Left lung (tissue), 4 donors: ENCODE measurements at regions not wholly inside any gene's neighbourhood (a gene's known extent, or its start where the extent isn't known, plus 50 kb on each side); places are given as distances from the start of the nearest gene placed in this dataset.

ENCODE experiments used
- ATAC-seq: fragments of 200-7000 bp; cut with Tn5 transposase; one replicate; pipeline ENCODE4 v1.9.1; 2020; ENCODE audit warnings: moderate library complexity
- DNase-seq, 4 donors: peaks; one replicate each; pipeline ENCODE4 v3.0.0-alpha.2; 2013 to 2020
- H3K27ac ChIP-seq, 2 donors: fragments of 200-600 bp; sonication (generic) in 1 of 2; one replicate each; pipeline versions ENCODE4 v1.5.0 to v1.8.0; 2020 to 2021
- H3K27me3 ChIP-seq, 2 donors: fragments of 200-600 bp; sonication (generic) in 1 of 2; one replicate each; pipeline versions ENCODE4 v1.5.0 to v1.8.0; 2020 to 2021
- H3K36me3 ChIP-seq, 2 donors: fragments of 200-600 bp; sonication (generic) in 1 of 2; one replicate each; pipeline versions ENCODE4 v1.5.0 to v1.8.0; 2020 to 2021
- H3K4me1 ChIP-seq, 2 donors: fragments of 200-600 bp; one replicate each; pipeline ENCODE4 v1.8.0; 2021
- H3K4me3 ChIP-seq, 2 donors: fragments of 200-600 bp; sonication (generic) in 1 of 2; one replicate each; pipeline versions ENCODE4 v1.5.0 to v1.8.0; 2020 to 2021; ENCODE audit warnings: mild to moderate bottlenecking in 1 of 2
- H3K9me3 ChIP-seq, 2 donors: fragments of 200-600 bp; sonication (generic) in 1 of 2; one replicate each; pipeline versions ENCODE4 v1.5.0 to v1.8.0; 2020 to 2021
- intact Hi-C, 2 donors: fragments of 100-400 bp; cut with DNase I; formaldehyde crosslinking; loops; one replicate each; pipeline versions ENCODE4 v1.11.2 to v1.14.2; 2022
- TF ChIP-seq, protein P1 (sequence below), 2 donors: fragments of 200-600 bp; sonication (generic) in 1 of 2; IDR thresholded peaks; one replicate each; pipeline versions ENCODE4 v1.5.0 to v1.8.0; 2021; ENCODE audit warnings: antibody characterized with exemption in 2 of 2
- donor health status: DM: no; HTN: yes; CAD: no.
- donor health status: DM: no; HTN: no; CAD: no.

DNA sequence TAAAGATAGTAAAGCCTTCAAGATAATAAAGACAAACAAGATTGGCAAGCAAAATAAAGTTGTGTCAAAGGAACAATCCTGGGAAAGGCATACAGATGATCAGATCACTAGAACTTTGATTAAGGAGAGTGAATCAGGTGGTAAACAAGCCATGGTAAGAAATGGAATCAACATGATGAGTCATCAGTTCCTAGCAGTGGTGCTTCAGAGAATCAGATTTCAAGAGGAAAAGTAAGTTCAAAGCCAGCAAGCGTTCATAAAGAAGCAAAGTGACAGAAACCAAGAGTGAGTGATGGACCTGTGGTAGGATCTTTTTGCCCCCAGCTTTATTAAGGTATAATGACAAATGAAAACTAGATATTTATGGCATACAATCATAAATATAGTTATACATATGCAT is 340.4 kb downstream of the TPBG start:
- intact Hi-C loops: no loop called here
- TF ChIP-seq, protein P1, sequence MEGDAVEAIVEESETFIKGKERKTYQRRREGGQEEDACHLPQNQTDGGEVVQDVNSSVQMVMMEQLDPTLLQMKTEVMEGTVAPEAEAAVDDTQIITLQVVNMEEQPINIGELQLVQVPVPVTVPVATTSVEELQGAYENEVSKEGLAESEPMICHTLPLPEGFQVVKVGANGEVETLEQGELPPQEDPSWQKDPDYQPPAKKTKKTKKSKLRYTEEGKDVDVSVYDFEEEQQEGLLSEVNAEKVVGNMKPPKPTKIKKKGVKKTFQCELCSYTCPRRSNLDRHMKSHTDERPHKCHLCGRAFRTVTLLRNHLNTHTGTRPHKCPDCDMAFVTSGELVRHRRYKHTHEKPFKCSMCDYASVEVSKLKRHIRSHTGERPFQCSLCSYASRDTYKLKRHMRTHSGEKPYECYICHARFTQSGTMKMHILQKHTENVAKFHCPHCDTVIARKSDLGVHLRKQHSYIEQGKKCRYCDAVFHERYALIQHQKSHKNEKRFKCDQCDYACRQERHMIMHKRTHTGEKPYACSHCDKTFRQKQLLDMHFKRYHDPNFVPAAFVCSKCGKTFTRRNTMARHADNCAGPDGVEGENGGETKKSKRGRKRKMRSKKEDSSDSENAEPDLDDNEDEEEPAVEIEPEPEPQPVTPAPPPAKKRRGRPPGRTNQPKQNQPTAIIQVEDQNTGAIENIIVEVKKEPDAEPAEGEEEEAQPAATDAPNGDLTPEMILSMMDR (IDR thresholded peaks at IDR 0.05): no peak
- ATAC-seq: no peak

DNA sequence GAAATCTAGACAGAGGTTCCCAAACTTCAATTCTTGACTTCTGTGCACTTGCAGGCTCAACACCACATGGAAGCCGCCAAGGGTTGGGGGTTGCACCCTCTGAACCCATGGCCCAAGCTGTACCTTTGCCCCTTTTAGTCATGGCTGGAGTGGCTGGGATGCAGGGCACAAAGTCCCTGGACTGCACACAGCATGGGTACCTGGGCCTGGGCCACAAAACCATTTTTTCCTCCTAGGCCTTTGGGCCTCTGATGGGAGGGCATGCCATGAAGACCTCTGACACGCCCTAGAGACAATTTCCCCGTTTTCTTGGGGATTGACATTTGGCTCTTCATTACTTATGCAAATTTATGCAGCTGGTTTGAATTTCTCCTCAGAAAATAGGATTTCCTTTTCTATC is 342.0 kb downstream of the TPBG start:
- ATAC-seq: no peak
- no peaks in the 10 kb centered on the region for H3K27me3 ChIP-seq
- intact Hi-C loops: no loop called here
- H3K4me1 ChIP-seq: no peaks in the 10 kb centered on the region
- TF ChIP-seq, protein P1 (IDR thresholded peaks at IDR 0.05): no peak
- H3K4me3 ChIP-seq: no peak overlapping the region
- H3K9me3 ChIP-seq: peaks cover 0 to 15% of the 10 kb centered on the region in 2 donors
- no peak for DNase-seq
- no peak overlapping the region for H3K27ac ChIP-seq
- H3K36me3 ChIP-seq: no peaks in the 10 kb centered on the region

More for the DNA sequence above, 340.4 kb downstream of the TPBG start:
- Histone ChIP-seq H3K4me1 (no peaks in the 10 kb centered on the region), H3K36me3 (no peaks in the 10 kb centered on the region), H3K27ac (no peak overlapping the region), H3K9me3 (peaks cover 0 to 14% of the 10 kb centered on the region in 2 donors), H3K27me3 (no peaks in the 10 kb centered on the region), H3K4me3 (no peak overlapping the region)
- no peak for DNase-seq

DNA sequence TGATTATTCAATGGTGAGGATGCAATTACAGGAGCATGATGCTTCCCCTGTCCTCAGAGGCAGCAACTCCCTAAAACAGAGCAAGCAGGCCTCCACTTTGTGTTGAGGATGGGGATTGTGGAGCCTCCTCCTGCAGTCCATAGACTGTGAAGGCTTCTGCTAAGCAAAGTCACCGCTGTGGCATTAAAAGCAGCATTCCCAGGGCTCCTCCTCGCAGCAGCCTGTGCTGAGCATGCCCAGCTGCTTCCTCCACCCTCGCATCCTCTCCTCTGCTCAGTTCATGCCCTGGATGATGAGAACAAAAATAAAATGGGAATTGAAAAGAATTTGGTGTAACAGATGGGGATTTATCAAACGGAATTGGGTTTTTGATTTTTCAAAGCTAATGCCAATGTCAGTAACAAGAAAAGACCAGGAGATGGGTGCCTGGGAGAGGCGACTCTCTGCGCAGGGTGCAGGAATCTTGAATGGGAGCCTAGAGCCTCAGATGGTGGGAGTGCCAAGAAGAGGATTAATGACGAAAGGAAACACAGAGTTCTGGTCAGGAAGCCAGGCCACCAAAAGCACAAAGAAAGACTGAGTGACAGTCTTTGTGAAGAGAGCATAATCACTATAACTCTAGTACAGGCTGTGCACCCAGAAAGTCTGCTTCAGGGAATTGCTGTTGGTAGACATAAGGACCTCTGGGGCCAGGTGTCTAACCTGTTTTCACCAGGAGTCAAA is 347.6 kb downstream of the TPBG start:
- Histone ChIP-seq H3K4me3 (no peak overlapping the region), H3K27me3 (no peaks in the 10 kb centered on the region), H3K4me1 (no peaks in the 10 kb centered on the region), H3K36me3 (no peaks in the 10 kb centered on the region), H3K9me3 (peaks cover 0 to 9% of the 10 kb centered on the region in 2 donors), H3K27ac (no peak overlapping the region)
- intact Hi-C loops: no loop called here
- TF ChIP-seq, protein P1 (IDR thresholded peaks at IDR 0.05): no peak
- DNase-seq (no peak), ATAC-seq (no peak)

DNA sequence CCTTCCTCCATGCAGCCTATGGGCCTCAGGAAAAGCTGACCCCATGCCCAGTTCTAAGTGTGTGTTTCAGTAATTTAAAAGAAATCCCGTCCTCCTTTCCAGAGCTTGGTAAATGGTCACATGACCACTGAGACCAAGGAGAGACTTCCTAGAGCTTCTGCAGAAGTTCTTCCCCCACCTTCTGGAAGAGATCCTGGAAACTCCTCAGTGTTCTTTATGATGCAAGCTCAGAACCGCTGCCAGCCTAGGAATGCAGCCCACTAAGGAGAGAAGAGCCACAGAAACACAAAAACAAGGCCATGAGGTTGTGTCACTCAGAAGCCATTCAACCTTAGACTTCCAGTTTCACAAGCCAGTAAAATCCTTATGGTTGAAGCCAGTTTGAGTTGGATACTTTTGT is 348.4 kb downstream of the TPBG start:
- H3K27me3 ChIP-seq: no peaks in the 10 kb centered on the region
- H3K9me3 ChIP-seq: peaks cover 0 to 7% of the 10 kb centered on the region in 2 donors
- no peak overlapping the region for H3K27ac ChIP-seq
- TF ChIP-seq, protein P1 (IDR thresholded peaks at IDR 0.05): no peak
- DNase-seq (no peak), ATAC-seq (no peak)
- no peak overlapping the region for H3K4me3 ChIP-seq
- H3K36me3 ChIP-seq: no peaks in the 10 kb centered on the region
- H3K4me1 ChIP-seq: no peaks in the 10 kb centered on the region
- intact Hi-C loops: no loop called here

DNA sequence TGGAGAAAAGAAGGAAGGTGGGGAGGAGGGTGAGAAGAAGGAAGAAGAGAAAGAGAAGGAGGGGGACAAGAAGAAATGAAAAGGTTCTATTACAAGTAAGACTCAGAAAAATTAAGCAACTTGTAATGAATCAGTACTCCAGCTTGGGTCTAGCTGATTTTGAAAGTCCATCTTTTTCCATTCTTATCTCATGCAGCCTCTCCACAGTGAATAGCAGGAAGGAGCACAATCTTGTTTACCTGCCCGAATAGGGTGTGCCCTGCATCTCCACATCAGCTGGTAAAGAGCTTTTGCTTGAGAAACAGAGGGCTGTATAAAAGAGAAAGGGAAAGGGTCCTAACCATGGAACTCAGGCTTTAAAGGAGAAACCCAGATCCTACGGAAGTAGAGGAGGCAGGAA is 348.8 kb downstream of the TPBG start:
- no peak for ATAC-seq
- intact Hi-C loops: no loop called here

More for the DNA sequence above, 348.8 kb downstream of the TPBG start:
- Histone ChIP-seq H3K27ac (no peak overlapping the region), H3K9me3 (peaks cover 0 to 7% of the 10 kb centered on the region in 2 donors), H3K27me3 (no peaks in the 10 kb centered on the region), H3K36me3 (no peaks in the 10 kb centered on the region), H3K4me1 (no peaks in the 10 kb centered on the region), H3K4me3 (no peak overlapping the region)
- DNase-seq: no peak
- TF ChIP-seq, protein P1 (IDR thresholded peaks at IDR 0.05): no peak
